Gastrocnemius medialis (tissue), 4 donors: ENCODE measurements at regions not wholly inside any gene's neighbourhood (a gene's known extent, or its start where the extent isn't known, plus 50 kb on each side); places are given as distances from the start of the nearest gene placed in this dataset.

ENCODE experiments used
- POLR2A ChIP-seq, 2 donors: fragments of 450-650 bp; IDR thresholded peaks; one replicate each; pipeline ENCODE4 v1.6.1; 2017; ENCODE audit warnings: antibody characterized with exemption in 2 of 2, mild to moderate bottlenecking in 2 of 2, moderate library complexity in 2 of 2
- TF ChIP-seq, protein P1 (sequence below), 5 experiments: fragments of 450-650 bp in 3 of 5; fragments of 200-600 bp in 2 of 5; sonication (generic) in 2 of 5; IDR thresholded peaks in 4 of 5; conservative IDR thresholded peaks in 1 of 5; 1 replicate in 4 of 5; 2 replicates in 1 of 5; pipeline ENCODE4 v1.5.1; 2016 to 2019; ENCODE audit warnings: antibody characterized with exemption in 5 of 5, mild to moderate bottlenecking in 3 of 5, moderate library complexity in 3 of 5

DNA sequence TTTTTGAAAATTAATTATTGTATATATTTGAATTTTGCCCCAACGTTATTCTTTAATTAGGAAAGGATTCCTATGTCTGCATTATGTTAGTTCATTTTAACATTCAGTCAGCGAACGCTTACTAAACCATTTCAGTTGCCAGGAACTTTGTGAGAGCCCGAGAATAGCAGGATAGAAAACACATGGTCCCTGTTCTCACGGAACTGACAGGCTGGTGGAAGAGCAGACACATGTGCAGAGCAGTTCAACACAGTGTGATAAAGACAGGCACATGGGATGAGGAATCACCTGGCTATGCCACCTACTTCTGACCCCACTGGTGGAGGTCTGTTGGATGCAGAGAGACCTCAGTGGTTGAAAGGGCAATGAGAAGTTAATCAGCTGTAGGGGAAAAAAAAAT is 367.2 kb downstream of the EPM2A start:
- TF ChIP-seq, protein P1, sequence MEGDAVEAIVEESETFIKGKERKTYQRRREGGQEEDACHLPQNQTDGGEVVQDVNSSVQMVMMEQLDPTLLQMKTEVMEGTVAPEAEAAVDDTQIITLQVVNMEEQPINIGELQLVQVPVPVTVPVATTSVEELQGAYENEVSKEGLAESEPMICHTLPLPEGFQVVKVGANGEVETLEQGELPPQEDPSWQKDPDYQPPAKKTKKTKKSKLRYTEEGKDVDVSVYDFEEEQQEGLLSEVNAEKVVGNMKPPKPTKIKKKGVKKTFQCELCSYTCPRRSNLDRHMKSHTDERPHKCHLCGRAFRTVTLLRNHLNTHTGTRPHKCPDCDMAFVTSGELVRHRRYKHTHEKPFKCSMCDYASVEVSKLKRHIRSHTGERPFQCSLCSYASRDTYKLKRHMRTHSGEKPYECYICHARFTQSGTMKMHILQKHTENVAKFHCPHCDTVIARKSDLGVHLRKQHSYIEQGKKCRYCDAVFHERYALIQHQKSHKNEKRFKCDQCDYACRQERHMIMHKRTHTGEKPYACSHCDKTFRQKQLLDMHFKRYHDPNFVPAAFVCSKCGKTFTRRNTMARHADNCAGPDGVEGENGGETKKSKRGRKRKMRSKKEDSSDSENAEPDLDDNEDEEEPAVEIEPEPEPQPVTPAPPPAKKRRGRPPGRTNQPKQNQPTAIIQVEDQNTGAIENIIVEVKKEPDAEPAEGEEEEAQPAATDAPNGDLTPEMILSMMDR (IDR thresholded peaks at IDR 0.05 in 4 of 5, conservative IDR thresholded peaks at IDR 0.05 in 1 of 5): no peak
- TF ChIP-seq POLR2A (IDR thresholded peaks at IDR 0.05): no peak
